Cerebellar cortex (tissue), 1 donor: ENCODE measurements at regions not wholly inside any gene's neighbourhood (a gene's known extent, or its start where the extent isn't known, plus 50 kb on each side); places are given as distances from the start of the nearest gene placed in this dataset.

ENCODE experiments used
- DNase-seq: peaks from one replicate; pipeline ENCODE4 v3.0.0-alpha.2; 2015; ENCODE audit warnings: low spot score

DNA sequence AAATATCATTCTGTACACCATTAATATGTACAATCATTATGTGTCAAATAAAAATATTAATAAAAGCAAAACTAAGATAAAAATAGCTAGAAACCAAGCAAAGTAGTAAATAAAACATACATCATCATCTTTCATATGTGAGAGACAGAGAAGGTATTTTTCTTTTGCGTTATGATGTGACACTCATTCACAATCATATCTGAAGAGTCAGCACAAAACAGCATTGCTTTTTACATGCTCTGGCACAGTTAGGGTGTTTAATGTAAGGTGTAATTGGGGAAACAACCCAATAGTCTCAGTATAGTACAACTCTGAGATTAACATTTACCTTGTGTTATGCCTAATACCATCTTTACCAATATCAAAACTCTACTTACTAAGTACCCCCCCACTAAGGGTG lies 376.6 kb downstream of the TMA16 start:
- no peak for DNase-seq

DNA sequence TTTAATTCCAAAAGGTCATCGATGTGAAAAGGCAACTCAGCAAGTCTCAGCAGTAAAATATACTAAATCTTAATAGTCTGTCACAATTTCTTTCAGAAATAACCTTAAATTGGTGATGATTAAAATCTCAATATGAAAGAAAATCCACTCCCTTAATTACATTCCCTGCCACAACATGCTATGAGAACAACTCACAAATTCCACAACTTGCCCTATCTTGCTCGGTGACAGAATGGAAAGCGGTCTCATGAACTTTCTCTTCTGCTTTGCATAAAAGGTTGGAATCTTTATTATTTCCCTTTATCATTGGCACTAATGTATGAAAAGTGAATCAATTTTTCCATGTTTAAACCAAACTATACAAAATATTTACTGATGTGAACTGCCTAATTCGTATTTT lies 380.8 kb downstream of the TMA16 start:
- DNase-seq = no peak

DNA sequence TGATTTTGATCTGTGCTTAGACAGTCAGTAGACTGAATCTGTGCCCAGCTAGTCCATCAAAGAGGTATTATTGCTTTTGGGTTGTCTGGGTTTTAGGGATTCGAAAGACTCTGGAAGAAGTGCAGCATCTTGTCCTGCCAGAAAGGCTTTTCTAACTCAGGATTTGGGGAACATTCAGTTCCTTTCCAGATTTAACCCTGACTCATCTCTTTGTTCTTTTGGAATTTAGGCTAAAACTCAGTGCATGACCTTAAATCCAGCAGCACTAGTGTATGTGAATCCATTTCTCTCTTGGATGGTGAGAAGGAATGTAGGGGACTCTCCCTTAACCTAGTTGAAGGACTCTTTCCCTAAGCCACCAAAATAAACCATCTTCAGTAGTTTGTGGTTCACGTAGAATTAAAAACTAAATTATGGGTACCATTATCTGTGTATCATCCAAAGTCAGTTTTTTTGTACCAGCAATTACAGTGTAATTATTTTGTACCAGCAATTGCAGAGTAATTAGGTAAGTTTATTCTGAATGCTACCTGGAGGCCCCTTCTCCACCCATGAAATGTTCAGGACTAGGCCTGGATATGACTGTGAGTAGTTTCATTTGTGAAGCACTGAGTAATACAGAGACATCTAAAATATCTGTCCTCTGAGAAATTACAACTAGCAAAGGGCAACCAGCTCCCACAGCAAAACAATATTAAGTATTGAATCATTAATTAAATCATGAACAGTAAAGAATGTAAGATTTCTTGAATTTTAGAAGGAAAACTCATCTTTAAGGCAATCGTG lies 384.0 kb downstream of the TMA16 start:
- DNase-seq = no peak

DNA sequence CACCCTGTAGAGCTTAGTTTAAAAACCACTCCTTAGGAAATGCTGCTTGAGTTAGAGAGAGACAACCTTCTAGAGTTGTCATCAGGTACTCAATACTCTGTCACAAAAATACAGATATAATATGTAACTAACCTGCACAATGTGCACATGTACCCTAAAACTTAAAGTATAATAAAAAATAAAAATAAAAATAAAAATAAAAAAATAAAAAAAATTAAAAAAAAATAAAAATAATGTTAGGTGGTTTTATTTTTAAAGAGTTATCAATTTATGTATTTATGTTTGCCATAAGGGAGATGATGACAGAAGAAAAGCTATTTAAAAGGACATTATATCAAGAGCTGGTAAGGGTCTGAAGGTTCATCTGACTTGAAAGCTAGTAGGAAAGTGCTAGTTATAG lies 397.9 kb downstream of the TMA16 start:
- no peak for DNase-seq

DNA sequence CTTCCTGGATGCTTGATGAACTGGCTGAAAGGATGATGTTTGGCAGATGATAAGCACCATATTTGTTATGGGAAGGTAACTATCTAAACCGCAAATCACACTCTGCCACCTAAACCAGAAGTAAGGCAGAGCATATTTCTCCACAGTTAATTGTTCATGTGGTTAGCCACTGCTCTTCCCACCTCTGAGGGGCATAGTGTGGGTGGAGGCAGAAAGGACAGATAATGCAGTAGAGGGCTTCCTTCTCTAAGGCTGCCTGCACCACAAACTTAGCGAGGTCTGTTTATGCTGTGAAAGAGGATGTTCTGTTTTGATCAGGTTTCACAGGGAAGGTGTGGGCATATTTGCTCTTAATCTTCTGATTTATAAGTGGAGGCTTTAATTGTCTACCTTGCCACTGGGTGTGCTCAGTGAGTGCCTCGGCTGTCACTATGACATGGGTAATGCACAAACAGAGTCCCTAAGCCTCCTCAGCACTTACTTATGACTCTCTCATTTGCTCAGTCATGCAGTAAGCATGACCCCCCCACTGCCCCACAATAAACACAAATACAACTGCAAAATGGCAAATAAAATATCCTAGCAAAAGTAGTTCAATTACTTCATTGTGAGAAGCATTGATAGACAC lies 401.0 kb downstream of the TMA16 start:
- DNase-seq = no peak

DNA sequence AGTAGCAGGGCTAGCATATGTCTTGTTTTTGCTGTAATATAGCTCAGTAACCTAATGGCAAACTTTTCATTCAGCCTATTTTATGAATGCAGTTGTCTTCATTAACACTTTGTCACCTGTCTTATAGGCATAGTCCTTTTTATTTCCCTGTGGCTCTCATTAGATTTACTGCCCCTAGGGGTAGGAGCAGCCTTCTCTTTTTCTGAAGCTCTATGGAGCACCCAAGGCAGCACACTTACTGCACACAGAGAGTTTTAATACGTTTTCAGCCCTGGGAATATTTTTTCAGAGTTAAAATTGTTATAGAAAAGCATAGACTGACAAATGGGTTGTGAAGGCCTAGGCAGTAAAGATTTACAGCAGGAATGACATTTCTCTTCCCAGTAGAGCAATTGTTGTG lies 406.8 kb downstream of the TMA16 start:
- DNase-seq = no peak

DNA sequence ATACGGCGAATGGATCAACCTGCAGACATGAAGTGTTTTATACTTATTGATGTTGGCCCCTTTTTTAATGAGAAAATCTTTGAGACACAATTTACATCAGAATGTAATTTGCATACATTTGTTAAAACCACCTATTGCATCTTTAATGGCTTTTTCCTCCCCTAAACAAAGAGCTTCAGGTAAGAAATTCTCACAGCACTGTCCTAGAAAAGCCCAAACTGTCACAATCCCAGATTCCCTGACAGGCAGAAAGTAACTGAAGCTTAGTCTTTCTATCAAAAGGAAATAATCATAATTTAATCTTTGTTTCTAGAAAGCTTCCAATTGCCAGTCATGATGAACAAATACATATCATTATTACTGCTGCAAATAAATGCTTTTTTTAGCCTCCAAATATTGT lies 407.9 kb downstream of the TMA16 start:
- DNase-seq = no peak

DNA sequence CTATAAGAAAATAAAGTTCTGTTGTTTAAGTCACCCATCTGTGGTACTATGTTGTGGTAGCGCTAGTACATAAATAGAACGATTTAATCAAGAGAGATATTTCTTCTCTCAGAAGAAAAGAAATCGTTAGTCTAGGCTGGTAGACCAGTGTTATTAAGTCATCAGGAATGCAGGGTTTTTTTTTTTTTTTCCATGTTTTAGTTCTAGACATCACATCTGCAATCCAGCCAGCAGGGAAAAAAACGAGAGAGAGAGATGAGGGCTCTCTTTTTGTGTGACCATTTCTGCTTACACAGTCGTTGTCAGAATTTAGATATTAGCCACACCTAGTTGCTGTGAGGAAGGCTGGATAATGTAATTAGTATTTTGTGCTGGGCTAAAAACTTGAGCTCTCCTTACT lies 417.4 kb downstream of the TMA16 start:
- DNase-seq = no peak

DNA sequence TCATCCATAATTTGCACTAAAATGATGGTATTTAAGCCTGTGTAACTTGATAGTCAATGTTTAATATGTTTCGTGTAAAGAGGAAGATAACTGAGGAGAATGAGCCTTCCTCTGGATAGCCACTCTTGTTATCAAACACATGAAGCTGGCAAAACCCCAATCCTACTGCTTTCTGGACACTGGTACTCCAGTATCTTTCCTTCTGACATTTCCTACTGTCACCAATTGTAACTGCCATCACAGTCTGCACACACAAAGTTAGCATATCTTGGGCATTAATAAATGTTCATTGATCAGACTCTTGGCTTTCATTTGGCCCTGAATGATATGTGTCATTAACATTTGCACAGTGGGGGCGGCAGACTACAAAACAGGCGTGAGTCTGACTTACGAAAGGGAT lies 419.1 kb downstream of the TMA16 start:
- DNase-seq = no peak

DNA sequence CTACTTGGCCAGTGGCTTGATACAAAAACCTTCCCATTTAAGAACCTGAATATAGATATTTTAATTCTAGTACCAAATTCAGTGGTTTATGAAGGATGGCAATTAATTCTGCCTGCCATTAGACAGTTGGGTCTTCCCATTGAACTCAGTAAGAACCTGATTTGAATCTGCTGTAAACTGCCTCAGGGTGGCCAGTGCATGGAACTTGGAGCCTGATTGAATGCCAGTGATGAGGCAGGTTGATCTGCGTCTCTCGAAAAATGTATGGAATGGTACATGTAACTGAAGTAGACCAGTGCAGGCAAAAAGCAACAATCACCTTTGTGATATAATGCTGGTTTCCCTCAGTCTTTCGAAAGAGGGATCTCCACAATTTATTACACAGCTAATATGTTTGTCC lies 421.4 kb downstream of the TMA16 start:
- no peak for DNase-seq

DNA sequence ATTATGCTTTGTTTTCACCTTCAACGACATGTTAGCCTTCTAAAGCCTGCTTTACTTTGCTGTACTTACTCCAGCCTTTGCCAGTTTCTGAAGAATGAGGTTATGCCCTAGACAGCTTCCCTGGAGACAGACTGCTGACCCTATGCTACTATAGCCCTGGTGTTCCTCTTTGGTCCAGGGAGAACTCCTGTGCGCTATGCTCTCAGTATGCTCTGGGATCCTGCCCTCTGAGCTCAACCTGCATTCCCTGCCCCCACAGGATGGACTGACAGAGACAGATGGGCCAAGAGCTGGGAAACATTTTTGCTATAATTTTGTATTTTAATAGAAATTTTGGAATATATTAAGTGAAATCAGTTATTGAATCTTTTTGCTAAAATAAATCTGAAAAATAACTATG lies 425.9 kb downstream of the TMA16 start:
- DNase-seq = no peak

DNA sequence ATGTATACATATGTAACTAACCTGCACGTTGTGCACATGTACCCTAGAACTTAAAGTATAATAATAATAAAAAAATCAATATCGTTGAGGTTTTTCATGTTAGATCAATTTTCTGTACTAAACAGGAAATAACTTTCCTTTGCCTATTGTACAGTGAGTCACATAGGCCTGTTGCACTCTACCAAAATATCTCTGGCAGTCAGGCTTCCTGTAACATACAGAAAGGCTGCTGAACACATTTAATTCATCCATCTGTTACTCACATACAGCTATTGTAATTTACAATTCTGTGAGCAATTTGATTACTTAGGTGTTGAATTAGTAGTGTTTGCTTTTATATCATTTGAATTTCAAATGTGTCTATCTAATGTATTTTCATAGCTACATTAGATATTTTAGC lies 427.8 kb downstream of the TMA16 start:
- DNase-seq = no peak

DNA sequence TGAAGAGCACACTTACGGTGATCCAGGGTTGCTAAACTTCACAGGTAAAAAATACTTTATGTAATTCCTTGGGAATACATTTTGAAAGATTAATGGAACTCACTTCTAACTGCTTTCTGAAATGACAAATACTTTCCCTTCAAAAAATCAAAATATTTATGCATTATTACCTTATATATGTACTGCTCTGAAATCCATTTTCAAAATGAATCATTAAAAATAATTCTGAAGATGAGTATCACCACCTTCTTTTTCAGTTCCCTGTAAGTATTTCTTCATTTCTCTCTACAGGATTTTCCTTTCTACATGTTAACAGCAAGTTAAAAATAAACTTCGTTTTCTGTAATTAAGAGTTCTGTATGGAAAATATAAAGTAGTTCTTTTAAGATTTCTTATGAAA lies 428.6 kb downstream of the TMA16 start:
- no peak for DNase-seq

DNA sequence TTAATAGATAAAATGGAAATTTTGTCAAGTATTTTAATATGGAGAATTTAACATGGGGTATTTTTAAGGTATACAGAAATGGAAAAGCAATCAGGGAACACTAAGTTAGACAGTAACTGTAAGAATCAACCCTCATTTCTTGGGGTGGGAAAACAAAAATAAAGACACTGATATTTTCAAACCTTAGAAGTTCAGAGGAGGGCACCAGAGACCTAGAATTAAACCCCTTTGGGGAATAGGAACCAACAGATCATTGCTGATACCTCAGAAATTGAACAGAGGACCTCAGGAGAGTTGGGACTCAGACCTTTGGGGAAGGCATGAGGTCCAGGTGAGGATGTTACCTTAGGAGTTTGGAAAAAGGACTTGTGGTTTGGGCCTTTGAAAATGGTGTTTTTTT lies 435.6 kb downstream of the TMA16 start:
- DNase-seq = no peak

DNA sequence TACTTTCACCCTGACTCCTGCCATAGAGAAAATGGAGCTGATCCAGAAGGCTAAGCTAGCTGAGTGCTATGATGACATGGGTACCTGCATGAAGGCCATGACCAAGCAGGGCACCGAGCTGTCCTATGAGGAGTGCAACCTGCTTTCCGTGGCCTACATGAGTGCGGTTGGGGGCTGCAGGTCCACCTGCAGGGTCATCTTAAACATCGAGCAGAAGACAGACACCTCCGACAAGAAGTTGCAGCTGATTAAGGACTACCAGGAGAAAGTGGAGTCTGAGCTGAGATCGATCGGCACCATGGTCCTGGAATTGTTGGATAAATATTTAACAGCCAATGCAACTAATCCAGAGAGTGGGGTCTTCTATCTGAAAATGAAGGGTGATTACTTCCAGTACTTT lies 438.0 kb downstream of the TMA16 start:
- DNase-seq = no peak

DNA sequence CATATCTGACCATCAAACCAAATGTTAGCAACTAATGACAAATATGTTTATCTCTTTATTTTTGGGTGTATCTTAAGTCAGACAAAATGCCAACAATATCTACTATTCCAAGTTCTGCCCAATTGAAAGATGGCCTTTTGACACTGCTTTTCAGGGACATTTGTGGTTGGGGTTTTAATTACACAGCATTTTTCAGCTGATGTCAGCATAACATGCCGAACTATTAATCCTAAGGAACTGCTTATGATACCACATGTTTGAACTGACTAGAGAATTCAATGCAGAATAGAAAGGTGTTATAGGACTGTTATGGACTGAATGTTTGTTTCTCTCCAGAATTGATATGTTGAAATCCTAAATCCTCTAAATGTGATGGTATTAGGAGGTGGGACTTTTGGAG lies 445.1 kb downstream of the TMA16 start:
- no peak for DNase-seq

DNA sequence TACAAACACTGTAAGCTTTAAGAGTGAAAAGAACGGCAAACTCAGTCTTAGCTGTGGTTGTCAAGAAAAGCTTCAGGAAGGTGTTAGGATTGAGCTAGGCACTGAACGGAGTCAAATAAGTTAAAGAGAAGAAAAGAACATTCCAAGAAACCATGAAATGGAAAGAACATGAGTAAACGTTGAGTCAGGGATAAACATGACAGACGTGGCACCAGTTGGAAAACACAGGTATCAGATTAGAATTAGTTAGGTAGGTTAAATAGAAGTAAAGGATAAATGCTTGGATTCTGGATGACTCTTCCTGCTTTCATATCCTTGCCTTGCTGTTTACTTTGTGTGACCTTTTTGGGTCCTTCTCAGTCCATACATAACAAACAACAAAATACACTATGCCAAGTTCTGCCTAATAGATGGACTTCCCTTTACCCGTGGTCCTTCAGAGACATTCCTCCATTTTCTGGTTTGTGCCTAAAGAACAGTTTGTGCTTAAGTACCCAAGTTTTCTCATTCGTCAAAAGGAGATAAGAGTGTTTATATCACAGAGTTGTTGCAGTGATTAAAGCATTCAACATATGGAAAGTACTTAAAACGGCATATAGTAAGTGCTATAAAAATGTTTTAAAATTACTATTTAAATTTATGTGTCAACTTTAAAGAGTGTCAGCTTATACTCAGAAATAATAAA lies 446.9 kb downstream of the TMA16 start:
- DNase-seq = no peak

DNA sequence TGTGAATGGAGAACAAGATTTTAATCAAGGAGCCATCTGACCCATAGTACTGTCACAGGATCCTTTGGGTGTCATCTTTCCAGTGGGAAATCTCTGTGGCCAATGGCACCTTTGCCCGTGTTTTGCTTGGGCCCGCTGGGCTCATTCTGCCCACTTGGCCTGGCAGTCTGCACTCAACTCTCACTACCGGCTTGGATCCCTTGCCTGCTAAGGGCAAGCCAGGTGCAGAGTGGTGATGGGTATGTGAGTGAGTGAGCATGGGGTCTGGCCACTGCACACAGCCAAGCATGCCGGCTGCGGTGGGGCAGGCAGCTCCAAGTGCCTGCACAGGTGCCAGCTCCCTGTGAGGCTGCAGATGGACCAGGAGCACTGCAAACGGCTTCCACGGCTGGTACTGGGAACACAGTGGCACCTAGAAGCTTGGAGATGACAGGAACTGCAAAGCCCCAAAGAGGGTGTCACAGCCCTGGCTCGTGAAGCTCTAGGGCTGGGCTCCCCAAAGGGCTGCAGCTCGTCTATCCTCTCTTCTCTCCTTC lies 454.5 kb downstream of the TMA16 start:
- no peak for DNase-seq

DNA sequence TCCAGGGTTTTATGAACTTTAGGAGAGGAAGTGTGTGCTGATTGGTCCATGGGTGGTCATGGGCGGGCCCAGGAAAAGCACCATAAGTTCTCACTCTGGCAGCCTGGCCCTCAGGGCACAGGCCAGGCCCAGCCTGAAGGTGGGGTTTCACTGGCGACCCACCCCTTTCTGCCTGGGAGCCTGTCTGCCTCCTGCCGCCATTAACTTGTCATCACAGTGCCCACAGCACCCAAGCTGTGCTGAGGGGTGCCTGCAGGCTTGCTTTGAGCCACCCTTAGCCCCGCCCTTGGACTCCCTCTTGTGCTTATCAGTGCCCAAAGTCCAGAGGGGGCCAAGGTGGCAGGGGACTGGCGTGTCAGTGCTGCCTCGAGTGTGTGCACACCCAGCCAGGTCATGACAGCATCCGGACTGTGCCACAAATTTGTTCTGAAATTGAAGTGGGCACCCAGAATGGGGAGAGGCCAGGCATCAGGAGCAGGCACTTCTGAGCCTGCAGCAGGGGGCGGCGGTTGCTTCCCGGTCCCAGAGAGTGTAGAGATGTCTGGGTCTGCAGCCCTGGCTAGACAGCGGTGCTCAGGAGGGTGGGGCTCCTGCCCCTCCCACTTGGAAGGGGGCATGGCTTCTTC lies 455.6 kb downstream of the TMA16 start:
- no peak for DNase-seq

DNA sequence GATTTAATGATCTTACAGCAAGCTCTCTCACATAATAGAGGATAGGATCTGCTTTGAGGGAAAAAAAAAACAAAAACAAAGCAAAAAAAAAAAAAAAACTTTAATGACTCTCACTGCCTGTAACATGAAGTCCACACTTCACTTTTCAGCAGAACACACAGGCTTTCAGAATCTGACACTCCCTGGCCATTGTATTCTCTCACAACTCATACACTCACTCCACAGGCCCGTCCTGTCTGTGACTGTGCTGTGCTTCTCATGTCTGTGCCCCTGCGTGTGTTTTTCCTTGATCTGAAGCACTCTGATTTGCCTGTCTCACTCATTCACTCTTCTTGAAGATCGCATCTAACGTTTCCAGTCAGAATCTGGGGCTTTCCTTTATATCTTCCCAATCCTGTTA lies 460.8 kb downstream of the TMA16 start:
- DNase-seq = no peak

DNA sequence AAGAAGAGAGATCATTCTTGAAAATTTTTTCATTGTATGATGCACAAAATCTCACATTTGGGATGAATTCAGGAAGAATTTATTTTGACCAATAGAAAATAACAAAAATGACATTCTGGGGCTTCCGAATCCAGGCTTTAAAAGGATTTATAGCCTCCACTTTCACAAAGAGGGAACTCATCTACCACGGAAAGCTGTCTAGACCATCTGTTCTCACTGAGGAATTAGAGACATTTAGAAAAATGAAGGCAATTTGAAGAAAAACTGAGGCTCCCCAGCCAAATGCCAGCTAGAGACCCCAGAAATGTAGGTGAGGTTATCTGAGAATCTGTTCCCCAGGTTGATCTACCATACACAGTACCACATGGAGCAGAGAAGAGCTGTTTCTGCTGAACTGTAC lies 464.3 kb downstream of the TMA16 start:
- no peak for DNase-seq

DNA sequence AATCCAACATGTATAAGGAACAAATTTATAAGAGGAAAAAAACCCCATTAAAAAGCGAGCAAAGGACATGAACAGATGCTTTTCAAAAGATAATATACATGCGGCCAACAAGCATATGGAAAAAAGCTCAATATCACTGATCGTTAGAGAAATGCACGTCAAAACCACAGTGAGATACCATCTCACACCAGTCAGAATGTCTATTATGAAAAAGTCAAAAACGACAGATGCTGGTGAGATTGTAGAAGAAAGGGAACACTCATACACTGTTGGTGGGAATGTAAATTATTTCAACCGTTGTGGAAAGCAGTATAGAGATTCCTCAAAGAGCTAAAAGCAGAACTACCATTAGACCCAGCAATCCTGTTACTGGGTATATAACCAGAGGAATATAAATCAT lies 465.4 kb downstream of the TMA16 start:
- DNase-seq = no peak

DNA sequence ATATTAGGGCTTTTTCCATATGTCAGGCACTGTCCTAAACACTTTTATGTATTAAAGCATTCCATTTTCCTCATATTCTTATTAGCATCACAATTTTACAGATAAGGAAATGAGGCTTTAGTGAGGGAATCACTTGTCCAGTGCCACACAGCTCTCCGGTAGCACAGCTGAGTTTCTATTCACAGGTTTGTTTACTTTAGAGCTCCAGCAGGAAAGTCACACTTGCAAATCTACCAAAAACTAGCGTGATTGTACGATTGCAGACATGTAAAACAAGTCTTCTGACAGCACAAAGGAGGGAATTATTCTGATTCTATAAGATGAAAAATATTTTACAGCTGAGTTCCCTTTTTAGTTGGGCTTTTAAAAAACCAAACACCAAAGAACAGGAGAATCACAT lies 472.1 kb downstream of the TMA16 start:
- DNase-seq = no peak
